Stimulated activated CD8-positive, alpha-beta memory T cell treated with anti-CD3 and anti-CD28 coated beads, Interleukin-15, amount 100 ng/mL, for 24 hours (primary cell): ENCODE measurements at regions not wholly inside any gene's neighbourhood (a gene's known extent, or its start where the extent isn't known, plus 50 kb on each side); places are given as distances from the start of the nearest gene placed in this dataset.

ENCODE experiments used
- DNase-seq: peaks from one replicate; pipeline ENCODE4 v3.0.0-alpha.2; 2020; ENCODE audit warnings: low read depth

DNA sequence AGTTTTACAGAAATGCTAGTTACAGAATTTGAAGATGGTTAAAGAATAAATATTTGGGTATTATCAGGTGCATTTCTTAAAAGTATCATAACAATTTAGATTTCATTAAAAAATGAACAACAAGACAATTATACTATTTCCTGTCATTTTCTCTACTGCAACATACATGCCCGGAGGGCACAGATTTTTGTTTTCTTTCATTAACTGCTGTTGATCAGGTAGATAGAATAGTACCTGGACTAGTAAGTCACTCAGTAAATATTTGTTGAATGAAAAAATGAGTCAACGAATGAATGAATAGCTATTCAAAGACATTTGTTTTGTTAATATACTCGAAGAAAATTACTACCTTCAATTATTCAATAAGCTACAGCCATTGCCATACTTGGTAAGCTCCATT, 531.2 kb upstream of the VRK2 start:
- DNase-seq: no peak

- no peak for DNase-seq
Measured at GRCh38 chr2:57516698-57517340, 529.8 kb upstream of the VRK2 start.

DNA sequence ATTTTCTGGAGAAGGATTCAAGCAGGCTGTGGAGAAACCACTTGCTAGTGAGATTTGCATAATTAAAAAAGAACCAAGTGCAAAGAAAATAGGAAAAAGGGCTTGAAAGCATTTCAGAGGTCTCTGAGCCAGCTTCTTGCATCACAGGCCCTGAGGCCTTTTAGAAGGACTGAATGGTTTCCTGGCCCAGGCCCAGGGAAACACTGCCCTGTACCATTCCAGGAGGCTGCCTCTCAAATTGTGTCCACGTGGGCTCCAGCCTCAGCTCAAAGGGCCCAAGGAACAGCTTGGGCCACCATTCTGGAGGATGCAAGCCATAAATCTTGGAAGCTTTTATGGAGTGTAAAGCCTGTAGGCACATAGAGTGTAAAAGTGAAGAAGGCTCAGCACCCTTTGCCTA, 523.3 kb upstream of the VRK2 start:
- no peak for DNase-seq

GRCh38 chr2:57527685-57528084, 518.9 kb upstream of the VRK2 start:
- DNase-seq: no peak

GRCh38 chr2:57528499-57528898, 518.1 kb upstream of the VRK2 start:
- DNase-seq: no peak

DNA sequence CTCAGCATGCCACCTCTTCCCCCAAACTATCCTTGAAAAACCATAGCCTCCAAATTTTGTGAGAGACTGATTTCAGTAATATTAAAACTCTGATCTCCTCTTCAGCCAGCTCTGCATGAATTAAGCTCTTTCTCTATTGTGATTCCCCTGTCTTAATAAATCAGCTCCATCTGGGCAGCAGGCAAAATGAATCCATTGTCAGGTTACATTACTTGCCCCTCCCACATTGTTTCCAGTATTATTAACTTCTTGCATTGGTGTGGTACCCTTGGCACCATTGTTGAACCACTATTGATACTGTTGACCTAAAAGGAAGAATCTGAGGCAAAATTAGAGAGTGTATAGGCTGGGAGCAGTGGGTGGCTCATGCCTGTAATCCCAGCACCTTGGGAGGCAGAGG, 512.2 kb upstream of the VRK2 start:
- DNase-seq: no peak

DNA sequence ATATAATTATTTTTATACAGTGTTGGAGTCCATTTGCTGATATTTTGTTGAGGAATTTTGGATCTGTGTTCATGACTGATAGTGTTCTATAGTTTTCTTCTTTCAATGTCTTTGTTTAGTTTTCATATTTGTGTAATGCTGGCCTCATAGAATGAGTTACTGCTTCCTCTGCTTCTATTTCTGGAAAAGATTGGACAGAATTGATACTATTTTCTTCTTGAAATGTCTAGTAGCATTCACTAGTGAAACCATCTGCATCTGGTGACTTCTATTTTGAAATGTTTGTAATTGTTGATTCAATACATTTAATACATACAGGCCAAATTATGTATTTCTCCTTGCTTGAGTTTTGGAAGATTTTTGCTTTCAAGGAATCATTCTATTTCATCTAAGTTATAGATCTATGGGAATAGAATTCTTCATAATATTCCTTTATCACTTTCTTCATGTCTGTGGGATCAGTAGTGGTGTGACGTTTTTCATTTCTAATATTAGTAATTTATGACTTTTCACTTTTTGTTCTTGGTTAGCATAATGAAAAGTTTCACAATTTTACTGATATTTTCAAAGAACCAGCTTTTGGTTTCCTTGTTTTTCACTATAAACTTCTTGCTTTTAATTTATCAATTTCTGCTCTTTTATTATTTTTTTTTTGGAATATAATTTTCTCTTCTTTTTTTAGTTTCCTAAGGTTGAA, 509.9 kb upstream of the VRK2 start:
- no peak for DNase-seq

DNA sequence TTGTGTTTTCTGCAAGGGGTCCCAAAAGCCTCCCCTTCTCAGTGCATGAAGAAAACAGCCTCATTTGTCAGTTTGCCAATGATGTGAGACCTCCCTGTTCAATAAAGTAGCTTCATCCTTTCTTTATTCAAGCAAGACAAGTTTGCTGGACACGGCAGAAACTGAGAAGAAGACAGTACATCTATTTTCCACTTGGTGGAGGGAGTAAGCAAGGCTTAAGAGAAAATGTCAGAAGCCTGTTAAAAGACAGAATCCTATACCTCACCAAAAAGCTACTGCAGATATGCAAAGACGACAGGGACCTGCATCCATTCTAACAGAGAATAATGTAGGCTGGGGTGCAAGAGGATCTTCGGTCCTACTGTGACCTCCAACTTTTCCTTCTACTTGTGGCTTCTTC, 506.8 kb upstream of the VRK2 start:
- DNase-seq: no peak

DNA sequence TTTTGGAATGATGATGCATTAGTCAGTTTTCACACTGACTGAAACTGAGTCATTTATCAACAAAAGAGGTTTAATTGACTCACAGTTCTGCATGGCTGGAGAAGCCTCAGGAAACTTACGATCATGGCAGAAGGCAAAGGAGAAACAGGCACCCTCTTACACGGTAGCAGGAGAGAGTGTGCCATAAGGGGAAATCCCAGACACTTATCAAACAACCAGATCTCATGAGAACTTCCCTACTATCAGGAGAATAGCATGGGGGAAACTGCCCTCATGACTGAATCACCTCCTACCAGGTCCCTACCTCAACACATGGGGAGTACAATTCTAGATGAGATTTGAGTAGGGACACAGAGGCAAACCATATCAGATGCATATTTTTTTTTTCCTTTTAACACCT, 504.5 kb upstream of the VRK2 start:
- no peak for DNase-seq

DNA sequence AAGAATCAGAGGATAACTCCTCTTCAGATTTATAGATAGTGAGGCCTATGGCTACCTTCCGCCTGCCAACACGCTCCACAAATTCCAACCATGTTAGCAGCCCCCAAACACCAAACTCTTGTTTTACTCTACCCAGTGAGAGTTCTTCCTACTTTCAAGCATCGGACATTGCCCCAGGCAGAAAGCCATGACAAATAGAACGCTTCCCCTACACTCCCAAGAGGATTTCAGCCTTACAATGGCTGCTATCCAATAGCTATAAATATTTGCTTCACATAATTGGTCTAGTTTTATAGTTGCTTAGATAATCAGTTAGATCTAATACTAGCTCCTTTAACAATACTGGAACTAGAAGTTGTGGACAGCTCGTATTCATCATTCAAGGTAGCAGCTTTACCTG, 503.4 kb upstream of the VRK2 start:
- DNase-seq: no peak

DNA sequence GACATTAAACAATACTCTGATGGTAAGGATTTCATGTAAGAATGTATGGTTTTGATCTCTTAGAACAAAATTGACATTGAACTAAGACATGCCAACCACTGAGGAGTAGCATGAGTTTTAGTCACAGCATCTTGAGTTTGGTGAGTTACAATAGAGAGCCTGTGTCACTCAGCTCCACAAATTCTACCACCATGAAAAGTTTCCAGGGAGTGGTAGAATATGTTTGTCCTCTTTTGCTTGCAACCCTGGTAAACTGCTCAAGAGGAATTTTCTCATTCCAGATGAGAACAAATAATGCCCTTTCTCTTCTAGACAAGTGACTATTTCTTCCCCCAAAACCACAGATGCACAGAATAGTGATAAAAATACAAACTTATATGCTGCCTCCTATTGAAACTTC, 502.0 kb upstream of the VRK2 start:
- no peak for DNase-seq

GRCh38 chr2:57546478-57546877, 500.1 kb upstream of the VRK2 start:
- DNase-seq: no peak

GRCh38 chr2:57549642-57550102, 496.9 kb upstream of the VRK2 start:
- DNase-seq: no peak

GRCh38 chr2:57550912-57551311, 495.7 kb upstream of the VRK2 start:
- no peak for DNase-seq

DNA sequence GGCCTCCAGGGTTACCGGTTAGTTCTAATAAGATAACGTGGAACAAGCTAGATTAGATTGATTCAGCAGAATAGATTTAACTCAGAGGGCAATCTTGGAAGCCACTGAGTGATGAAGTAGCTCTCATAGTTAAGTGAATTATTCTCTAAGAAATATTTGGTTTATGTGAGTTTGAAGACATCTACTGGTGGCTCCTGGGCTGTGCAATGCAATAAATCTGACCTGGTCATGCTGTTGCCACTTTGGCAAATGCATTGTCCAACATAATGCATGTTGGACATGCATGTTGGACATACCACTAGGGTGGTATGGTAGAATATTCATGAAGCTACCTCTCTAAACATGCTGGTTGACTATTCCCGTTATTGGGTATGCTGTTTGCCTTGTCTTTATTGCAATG, 493.7 kb upstream of the VRK2 start:
- no peak for DNase-seq

GRCh38 chr2:57554348-57554747, 492.3 kb upstream of the VRK2 start:
- DNase-seq: no peak

DNA sequence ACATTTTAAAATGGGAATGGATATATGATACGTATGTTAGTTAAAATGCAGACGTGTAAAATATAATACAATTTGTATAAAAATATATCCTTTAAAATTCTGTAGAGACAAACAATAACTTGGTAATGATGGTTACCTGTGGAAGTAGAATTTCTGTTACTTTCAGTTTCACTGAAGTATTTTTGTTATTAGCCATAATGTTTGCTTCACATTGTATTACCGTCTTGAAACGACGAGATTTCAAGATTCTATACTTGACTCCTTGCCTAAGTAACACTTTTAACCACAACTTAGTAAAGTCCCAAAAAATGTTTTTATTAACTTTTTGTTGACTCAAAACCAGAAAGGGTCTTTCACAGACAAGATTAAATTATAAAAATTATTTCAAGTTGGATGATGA, 488.3 kb upstream of the VRK2 start:
- DNase-seq: no peak

GRCh38 chr2:57562495-57562894, 484.1 kb upstream of the VRK2 start:
- no peak for DNase-seq

DNA sequence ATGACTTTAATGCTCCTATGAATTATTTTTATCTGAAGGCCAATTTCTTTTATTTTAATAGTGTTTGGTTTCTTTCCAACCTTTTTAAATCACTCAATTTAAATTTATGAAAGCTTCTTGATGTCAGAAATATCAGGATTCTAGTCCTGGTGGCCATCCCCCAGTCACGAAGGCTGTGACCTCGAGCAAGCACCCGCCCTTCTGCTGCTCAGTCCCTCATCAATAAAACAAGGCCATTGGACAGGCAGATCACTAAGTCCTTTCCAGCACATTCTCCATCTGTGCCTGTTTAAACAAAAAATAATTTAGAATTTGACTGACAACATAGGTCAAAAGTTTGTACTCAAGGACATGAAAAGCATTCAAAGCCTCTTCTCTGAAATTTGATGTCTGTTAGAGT, 483.6 kb upstream of the VRK2 start:
- DNase-seq: no peak

GRCh38 chr2:57567245-57567644, 479.4 kb upstream of the VRK2 start:
- no peak for DNase-seq

DNA sequence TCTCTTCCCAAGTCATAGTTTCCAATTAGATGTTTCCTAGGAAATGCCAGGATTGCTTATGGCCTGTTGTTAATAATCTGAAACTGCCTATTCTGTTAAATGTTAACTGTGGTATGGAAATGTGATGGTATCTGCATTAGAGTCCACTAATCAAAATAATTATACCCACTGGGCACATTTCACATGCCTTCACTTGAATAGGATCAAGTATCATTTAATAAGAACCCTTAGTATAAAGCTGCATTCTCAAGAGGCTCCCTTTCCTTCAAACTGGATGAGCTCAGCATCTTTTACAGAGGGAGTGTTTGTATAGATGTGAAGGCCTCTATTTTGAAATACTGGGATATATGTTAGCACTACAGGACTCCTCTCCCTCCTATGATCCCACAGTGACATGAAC, 477.2 kb upstream of the VRK2 start:
- no peak for DNase-seq

- no peak for DNase-seq
Measured at GRCh38 chr2:57570961-57571360, 475.6 kb upstream of the VRK2 start.

GRCh38 chr2:57575700-57576268, 470.8 kb upstream of the VRK2 start:
- no peak for DNase-seq

GRCh38 chr2:57576983-57577382, 469.6 kb upstream of the VRK2 start:
- no peak for DNase-seq
